Fibroblast of skin of left quadriceps (primary cell): ENCODE measurements at regions not wholly inside any gene's neighbourhood (a gene's known extent, or its start where the extent isn't known, plus 50 kb on each side); places are given as distances from the start of the nearest gene placed in this dataset.
"Not testable (repeated sequence)": the region's sequence is repeated elsewhere in the genome, so short reads cannot be mapped to it uniquely, and the experiment has no call there.

Source experiments
- DNase-seq, 2 experiments: peaks; one replicate each; pipeline ENCODE4 v3.0.0-alpha.2; 2013; ENCODE audit warnings: low read depth in 2 of 2

- DNase-seq: no peak
These were observed 432.3 kb upstream of the HS3ST1 start for GRCh38 chr4:11860996-11861395.

GRCh38 chr4:11857881-11858280, 429.2 kb upstream of the HS3ST1 start:
- DNase-seq: no peak

DNA sequence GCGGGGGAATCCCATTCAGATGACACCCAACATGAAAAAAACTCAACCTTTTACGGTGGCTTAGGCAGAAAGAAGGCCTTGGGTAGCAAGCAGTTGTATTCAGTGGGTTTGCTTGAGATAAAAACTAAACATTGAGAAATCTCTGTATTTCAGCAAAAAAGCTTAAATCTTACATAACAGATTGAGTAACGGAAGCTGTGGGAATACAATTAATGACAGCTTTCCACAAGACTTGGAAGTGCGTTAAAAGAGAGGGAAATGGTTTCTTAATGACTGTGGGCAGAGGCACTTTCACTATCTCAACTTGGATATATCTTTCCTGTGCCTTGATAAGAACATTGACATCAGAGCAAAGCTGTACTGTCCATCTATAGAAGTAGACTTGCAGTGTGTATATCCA, 418.5 kb upstream of the HS3ST1 start:
- no peak for DNase-seq

GRCh38 chr4:11843927-11844326, 415.2 kb upstream of the HS3ST1 start:
- no peak for DNase-seq

DNA sequence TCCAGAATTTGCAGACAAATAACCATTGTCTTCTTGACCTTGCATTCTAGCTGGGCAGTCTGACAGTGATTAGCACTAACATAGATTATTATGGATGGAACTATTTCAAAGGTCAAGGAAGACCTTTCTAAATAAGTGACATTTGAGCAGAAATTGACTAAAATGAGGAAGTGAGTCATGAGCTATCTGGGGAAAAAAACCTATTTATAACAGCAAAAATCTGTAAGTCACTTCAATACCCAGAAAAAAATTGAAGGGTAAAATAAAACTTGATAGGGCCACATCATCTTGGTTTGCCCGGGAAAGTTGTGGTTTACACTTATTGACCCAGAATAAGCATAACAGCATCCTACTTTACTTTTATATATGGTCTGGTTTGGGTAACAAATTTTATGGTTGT, 414.6 kb upstream of the HS3ST1 start:
- no peak for DNase-seq

GRCh38 chr4:11842620-11843263, 414.0 kb upstream of the HS3ST1 start:
- no peak for DNase-seq

DNA sequence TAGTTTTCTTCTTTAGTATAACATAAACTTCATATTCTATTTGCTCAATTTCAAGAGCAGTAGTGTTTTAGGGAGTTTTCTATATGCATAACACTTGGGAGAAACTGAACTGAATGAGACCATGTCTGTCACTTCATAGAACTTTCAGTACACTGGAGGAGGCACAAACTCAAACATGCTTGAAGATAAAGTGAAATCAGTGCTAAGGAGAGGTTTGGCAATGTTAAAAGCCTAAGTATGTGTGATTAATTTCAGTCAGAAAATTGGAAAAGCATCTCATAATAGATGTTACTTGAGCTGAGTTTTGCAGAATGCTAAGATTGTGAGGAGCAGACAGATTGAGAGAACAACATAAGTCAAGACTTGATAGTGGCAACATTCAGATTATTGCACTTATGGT, 411.2 kb upstream of the HS3ST1 start:
- DNase-seq: no peak

GRCh38 chr4:11831739-11832138, 403.0 kb upstream of the HS3ST1 start:
- no peak for DNase-seq

GRCh38 chr4:11824566-11824965, 395.9 kb upstream of the HS3ST1 start:
- no peak for DNase-seq

DNA sequence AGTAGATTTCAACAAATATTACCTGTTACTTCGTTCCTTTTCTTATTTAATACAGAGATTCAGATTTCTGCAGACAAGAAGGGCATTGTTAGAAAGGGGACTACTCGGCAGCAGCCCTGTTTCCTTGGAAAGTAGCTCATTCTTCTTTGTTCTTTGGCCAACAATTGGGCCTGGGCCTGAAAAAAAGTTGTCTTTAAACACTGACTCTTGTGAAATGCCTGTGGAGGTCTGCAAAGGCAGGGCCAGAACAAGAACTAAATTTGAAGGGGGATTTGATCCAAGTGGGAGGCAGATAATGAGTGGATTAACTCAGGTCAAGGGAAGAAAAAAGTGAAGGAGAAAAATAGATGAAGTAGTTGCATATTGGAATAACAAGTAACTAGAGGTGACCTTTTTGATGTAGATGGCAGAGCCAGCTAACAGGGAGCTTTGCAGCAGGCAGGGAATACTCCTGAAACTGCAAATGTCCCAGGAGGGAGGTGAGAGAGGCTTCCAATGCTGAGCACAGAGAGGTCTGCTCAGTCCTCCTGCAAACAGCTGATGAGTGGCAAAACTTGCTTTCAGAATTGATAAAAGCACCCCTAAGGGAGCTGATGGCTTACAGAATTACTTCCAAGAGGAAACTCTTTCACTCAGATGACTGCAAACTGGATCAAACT, 393.2 kb upstream of the HS3ST1 start:
- no peak for DNase-seq

GRCh38 chr4:11817088-11817487, 388.4 kb upstream of the HS3ST1 start:
- DNase-seq: no peak

DNA sequence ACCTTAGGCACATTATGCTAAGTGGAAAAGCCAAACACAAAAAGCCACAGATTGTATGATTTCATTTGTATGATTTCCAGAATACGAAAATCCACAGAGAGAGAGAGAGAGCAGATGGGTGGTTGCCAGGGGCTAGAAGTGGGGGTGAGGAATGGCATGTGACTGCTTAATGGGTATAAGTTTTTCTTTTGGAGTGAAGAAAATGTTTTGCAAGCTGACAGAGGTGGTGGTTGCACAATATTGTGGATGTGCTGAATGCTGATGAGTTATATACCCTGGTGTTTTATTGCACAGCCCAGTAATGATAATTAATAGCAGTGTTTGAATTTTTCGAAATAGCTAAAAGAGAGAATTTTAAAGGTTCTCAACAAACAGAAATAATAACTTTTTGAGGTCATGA, 386.1 kb upstream of the HS3ST1 start:
- DNase-seq: no peak

GRCh38 chr4:11813951-11814446, 385.3 kb upstream of the HS3ST1 start:
- DNase-seq: no peak

- not testable (repeated sequence) for DNase-seq
These were observed 382.8 kb upstream of the HS3ST1 start for GRCh38 chr4:11811521-11811920.

DNA sequence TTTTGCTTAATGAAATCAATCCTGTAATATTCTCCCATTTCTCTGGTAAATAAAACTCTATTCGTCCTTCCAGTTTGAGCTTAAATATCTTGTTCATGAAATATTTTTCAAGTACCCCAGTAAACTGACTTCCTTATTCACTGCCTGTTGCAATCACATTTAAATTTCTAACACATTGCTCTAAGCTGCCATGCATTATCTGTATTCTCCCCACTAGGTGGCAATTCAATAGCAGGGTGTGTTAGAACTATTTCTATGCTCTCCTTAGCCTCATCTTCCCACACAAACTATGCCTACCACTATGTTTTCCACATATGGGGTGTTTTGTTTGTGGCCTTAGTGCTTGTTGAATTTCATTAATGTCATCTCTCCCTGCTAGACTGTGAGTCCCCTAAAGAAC, 377.1 kb upstream of the HS3ST1 start:
- no peak for DNase-seq

GRCh38 chr4:11801466-11802446, 373.1 kb upstream of the HS3ST1 start:
- DNase-seq: no peak

DNA sequence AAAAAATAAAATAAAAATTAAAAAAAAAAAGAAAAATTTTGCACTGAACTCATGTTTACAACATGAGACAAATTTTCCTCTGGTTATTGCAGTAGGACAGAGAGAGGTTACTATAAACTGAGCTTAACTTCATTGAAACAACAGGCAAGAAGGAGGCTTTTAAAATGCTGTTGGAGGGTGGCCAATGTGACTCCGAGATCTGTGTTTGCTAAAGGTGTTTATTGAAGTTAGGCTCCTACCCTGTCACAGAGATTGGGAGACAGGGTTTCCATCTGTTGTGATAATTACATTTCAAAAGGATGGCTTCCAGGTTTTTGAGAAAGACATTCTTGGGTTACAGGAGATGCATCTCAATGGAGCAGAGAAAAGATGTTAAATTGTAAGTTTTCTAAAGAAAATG, 370.5 kb upstream of the HS3ST1 start:
- DNase-seq: no peak

GRCh38 chr4:11791797-11792196, 363.1 kb upstream of the HS3ST1 start:
- DNase-seq: no peak

DNA sequence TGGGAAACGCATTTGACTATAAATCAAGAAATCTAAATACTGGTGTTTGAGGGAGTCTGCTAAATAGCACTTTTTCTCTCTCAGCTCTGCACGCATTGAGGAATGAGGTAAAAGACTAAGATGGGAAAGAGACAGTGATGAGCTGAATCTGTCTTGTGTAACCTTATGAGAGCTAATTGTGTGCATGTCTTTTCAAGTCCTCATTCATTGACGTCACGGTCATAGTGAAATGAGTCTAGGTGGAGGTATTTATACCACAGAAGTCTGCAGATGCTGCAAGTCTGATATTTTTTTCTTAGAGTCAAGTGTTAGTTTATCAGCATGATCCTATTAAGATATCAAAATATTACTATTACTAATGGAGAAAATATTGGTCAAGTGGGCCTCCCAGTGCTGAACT, 361.5 kb upstream of the HS3ST1 start:
- DNase-seq: no peak

DNA sequence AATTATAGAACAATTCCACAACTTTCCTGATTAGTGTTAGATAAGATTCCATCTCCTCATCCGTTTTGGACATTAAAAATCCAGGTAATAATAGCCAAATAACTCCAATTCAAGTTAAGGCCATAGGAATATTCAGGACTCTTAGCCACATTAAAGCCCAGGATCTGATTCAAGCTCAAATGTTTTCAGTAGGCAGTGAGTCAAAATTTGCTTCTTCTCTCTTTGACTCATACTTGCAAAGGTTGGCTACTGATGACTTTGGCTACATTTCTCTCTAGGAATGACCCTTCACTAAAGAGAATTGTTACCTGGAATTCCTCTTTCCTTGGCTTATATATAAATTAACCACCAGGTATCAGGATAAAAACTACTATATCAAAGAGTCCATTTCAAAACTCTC, 354.9 kb upstream of the HS3ST1 start:
- no peak for DNase-seq

DNA sequence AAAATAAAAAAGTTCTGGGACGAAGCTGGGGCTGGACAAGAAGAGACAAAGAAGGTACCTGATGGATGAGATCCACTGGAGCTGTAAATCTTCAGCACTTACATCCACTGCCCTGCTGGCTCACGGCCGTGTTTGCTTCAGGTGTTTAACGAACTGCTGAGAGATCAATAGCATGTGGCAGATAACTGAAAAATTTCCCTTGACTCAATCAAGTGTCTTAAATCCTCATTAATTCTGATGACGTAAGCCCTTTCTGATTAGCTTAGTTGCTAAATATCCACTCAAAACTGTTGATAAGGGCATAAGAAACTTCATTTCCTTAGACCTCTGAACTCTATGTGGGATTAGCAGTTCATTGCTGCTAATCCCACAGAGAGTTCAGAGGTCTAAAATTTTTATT, 354.2 kb upstream of the HS3ST1 start:
- no peak for DNase-seq

DNA sequence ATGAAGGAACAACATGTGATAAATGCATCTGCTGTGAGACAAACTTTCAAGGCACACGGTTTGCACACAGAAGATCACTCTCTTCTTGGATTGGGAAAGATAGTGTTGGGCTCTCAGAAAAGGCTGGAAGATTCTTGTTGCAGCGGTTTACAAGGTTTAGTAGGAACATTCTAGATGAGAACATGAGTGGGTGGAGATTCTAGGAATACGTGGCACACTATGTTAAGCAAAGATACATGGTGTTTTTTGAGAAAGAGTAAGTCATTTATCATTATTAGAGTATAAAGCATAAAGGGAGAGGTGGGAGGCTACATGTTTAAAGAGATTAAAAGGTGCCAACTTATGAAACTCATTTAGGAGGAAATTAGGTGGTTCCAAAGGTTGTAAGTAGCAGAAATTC, 348.8 kb upstream of the HS3ST1 start:
- no peak for DNase-seq

GRCh38 chr4:11774346-11774745, 345.7 kb upstream of the HS3ST1 start:
- no peak for DNase-seq
